Ecto neural progenitor cell (in vitro differentiated cells): ENCODE measurements at regions not wholly inside any gene's neighbourhood (a gene's known extent, or its start where the extent isn't known, plus 50 kb on each side); places are given as distances from the start of the nearest gene placed in this dataset.

Experiments
- DNase-seq: peaks from one replicate; pipeline ENCODE4 v3.0.0-alpha.2; 2018; ENCODE audit warnings: low spot score

DNA sequence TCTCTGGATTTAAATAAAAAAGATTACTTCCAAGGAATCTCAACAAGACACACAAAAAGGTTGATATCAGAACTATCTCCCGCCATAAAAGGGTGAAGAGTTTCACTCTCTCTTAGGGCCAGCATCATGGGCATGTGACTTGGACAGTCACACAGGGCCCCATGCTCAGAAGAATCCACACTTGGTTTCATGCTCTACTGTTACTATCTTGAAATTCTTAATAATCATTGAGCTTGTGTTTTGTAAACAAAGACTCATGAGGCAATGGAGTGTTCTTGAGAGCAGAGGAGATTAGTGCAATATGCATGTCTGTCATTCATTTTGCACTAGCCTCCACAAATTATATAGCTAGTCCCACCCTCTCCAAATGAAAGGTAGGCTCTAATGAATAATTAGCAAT lies 58.4 kb downstream of the HMHB1 start:
- DNase-seq = no peak

GRCh38 chr5:143870871-143871632 lies 59.1 kb downstream of the HMHB1 start:
- DNase-seq = no peak

DNA sequence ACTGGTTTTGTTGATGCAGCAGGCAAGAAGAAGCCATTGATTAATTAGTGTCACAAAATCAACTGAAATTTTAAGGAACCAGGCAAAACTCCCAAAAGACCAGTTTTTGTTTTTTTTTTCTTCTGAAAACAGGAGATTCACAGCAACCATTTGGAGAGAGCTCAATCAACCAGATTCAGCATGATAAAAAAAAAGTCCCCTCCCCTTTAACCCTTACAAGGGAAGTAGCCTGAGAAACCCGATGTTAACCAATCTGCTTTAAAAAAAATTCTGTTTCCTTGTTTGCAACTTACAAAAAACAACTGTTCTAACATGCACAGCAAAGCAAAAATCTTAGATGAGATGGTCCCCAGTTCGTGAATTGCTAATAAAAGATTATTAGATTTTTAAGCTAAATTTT lies 59.7 kb downstream of the HMHB1 start:
- no peak for DNase-seq

- no peak for DNase-seq
These were observed 62.4 kb downstream of the HMHB1 start for GRCh38 chr5:143874312-143874711.

GRCh38 chr5:143877196-143877595 lies 65.2 kb downstream of the HMHB1 start:
- no peak for DNase-seq

DNA sequence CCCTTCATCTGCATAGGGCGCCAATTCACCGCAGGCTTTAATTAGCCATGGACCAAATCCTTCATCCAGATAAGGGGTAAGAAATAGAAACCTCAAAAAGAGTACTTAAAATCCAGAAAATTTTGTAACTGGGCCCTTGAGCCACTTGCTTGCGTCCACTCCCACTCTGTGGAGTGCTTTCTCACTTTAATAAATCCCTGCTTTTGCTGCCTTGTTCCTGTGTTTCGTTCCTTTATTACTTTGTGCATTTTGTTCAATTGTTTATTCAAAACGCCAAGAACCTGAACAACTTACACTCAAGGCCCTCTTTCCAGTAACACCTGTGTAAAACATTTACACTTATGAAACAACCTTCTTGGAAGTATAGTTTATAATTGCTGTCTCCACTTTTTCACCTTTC lies 66.5 kb downstream of the HMHB1 start:
- DNase-seq = no peak

GRCh38 chr5:143879646-143880045 lies 67.7 kb downstream of the HMHB1 start:
- no peak for DNase-seq

GRCh38 chr5:143880178-143880577 lies 68.2 kb downstream of the HMHB1 start:
- no peak for DNase-seq

GRCh38 chr5:143882520-143882919 lies 70.6 kb downstream of the HMHB1 start:
- DNase-seq = no peak

GRCh38 chr5:143886096-143886495 lies 74.1 kb downstream of the HMHB1 start:
- DNase-seq = no peak

DNA sequence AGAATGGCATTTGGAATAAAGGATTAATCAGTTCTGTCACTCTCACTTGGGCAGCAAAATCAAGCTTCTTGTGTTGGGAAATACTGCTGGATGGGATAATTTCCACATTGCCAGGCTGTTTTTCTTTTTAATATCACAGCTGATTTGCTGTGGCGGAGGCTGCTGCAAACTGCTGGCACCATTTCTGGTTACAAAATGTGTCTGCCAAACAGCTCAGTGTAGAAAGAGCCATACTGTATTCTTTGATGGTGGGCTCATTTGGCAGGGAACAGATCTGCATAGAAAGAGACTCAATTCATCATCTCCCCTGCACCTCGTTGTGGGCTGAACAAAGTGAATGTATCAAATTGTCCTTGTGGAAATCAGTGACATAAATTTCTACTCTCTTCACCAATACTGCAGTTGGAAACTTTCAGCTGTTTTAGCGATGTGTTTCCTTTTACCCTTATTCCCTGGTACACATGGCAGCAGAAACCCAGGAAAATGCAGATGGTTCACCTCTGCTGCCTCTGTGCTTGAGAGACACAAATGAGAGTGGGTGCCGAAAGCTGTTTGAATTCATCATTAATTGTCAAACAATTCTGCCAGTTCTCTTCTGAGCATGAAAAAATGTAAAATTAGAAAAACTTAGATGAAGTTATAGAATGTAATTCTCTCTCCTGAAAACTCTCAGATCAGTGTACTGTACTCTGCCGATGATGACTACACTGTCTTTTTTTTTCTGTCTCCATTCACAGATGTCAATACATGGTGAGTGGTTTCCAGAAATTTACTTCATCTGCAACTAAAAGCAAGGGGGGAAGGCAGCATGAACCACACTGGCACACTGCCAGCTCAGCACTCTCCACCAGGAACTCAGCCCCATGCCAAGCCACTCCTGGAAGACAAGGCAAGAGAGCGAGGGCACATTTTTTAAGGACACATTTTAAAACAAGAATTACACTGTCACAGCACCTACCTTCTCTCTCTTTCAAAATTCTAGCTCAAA lies 75.0 kb downstream of the HMHB1 start:
- no peak for DNase-seq

GRCh38 chr5:143887903-143888665 lies 76.1 kb downstream of the HMHB1 start:
- DNase-seq = no peak

GRCh38 chr5:143888912-143889311 lies 77.0 kb downstream of the HMHB1 start:
- no peak for DNase-seq

- no peak for DNase-seq
These were observed 78.0 kb downstream of the HMHB1 start for GRCh38 chr5:143889986-143890385.

GRCh38 chr5:143890487-143890886 lies 78.5 kb downstream of the HMHB1 start:
- DNase-seq = no peak

GRCh38 chr5:143892271-143892670 lies 80.3 kb downstream of the HMHB1 start:
- DNase-seq = no peak

GRCh38 chr5:143892908-143893307 lies 80.9 kb downstream of the HMHB1 start:
- no peak for DNase-seq

- DNase-seq = no peak
These were observed 81.7 kb downstream of the HMHB1 start for GRCh38 chr5:143893638-143894037.

DNA sequence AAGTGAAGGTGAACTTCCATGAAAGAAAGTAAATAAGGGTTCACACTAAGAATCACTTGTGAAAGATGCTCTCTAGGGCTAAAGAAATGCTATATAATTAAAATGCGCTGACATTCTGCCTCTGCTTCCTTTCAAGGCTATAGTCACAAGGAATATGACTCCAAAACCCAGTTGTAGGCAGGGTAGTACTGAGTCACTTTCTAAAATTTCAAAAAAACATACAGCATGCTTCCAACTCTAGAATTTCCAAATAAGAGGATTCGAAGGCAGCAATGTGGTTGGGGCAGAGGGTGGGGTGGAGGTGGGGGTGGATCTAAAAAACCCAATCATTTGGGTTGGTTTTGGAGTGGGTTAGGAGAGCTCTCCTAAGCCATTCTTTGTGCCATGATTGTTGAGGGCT lies 84.6 kb downstream of the HMHB1 start:
- DNase-seq = no peak

GRCh38 chr5:143896966-143897365 lies 85.0 kb downstream of the HMHB1 start:
- DNase-seq = no peak

- no peak for DNase-seq
These were observed 86.4 kb downstream of the HMHB1 start for GRCh38 chr5:143898381-143898780.

DNA sequence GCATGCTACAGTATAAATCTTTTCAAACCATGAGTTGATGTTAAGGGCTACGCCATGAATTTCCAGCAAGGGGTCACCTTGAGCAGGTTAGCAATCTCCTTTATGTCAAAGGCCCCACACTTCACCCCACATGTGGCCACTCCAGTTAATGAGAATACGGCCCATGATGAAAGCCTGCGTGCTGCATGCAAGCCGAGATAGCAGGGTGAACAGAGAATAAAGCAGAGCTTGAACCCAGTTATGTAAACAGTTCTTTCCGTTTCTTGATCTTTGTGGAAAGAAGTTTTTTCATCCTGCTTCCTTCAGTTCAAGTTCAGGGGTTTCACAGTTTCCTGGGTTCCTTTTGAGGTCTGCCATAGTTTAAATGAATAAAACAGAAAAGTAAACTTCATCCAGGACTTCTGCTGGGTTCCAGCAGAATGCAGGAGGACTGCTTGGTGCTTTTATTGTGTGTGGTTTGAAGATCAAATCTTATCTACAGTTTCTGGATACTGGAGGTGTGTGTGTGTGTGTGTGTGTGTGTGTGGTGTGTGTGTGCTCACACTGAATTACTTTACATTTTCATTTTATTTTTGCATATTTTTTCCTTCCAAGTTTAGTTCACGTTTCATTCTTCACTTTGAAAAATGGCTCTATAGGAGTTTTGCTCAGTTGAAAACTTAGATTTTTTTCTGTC lies 87.1 kb downstream of the HMHB1 start:
- DNase-seq = no peak
